DND-41 (cell line): ENCODE measurements at regions not wholly inside any gene's neighbourhood (a gene's known extent, or its start where the extent isn't known, plus 50 kb on each side); places are given as distances from the start of the nearest gene placed in this dataset.

Experiments
- CTCF ChIP-seq: IDR thresholded peaks from 2 replicates; pipeline ENCODE4 v1.5.1; 2012; ENCODE audit warnings: borderline replicate concordance, low read length, moderate library complexity, mild to moderate bottlenecking; ENCODE audit not compliant: poor library complexity, severe bottlenecking; ENCODE audit errors: extremely low read depth
- EZH2 ChIP-seq: IDR thresholded peaks from 3 replicates; pipeline ENCODE4 v1.6.1; 2012; ENCODE audit warnings: borderline replicate concordance, low read depth, mild to moderate bottlenecking, moderate library complexity, low read length, inconsistent platforms; ENCODE audit not compliant: severe bottlenecking

- no peak for TF ChIP-seq EZH2
- no peak for TF ChIP-seq CTCF
Observed at GRCh38 chr14:97328743-97329142, 531.6 kb downstream of the VRK1 start.
